HG03280 (cell line): ENCODE measurements at regions not wholly inside any gene's neighbourhood (a gene's known extent, or its start where the extent isn't known, plus 50 kb on each side); places are given as distances from the start of the nearest gene placed in this dataset.
"Not testable (repeated sequence)": the region's sequence is repeated elsewhere in the genome, so short reads cannot be mapped to it uniquely, and the experiment has no call there.

Source experiments
- ATAC-seq: cut with Tn5 transposase; IDR thresholded peaks from one replicate; pipeline ENCODE4 v1.9.1; 2021; ENCODE audit warnings: mild to moderate bottlenecking, moderate library complexity; ENCODE audit not compliant: unreplicated experiment

GRCh38 chr11:116326146-116326545 lies 446.6 kb downstream of the BUD13 start:
- no peak for ATAC-seq

- no peak for ATAC-seq
Observed at GRCh38 chr11:116325247-116325646, 447.5 kb downstream of the BUD13 start.

- not testable (repeated sequence) for ATAC-seq
Observed at GRCh38 chr11:116324077-116324476, 448.7 kb downstream of the BUD13 start.

- no peak for ATAC-seq
Observed at GRCh38 chr11:116317212-116317611, 455.6 kb downstream of the BUD13 start.

GRCh38 chr11:116314006-116314405 lies 458.8 kb downstream of the BUD13 start:
- no peak for ATAC-seq

- ATAC-seq: no peak
Observed at GRCh38 chr11:116312570-116313391, 460.0 kb downstream of the BUD13 start.

- ATAC-seq: no peak
Observed at GRCh38 chr11:116311206-116311605, 461.6 kb downstream of the BUD13 start.

- ATAC-seq: no peak
Observed at GRCh38 chr11:116310698-116311097, 462.1 kb downstream of the BUD13 start.

GRCh38 chr11:116310226-116310625 lies 462.6 kb downstream of the BUD13 start:
- ATAC-seq: no peak

- no peak for ATAC-seq
Observed at GRCh38 chr11:116309446-116309845, 463.3 kb downstream of the BUD13 start.

- ATAC-seq: no peak
Observed at GRCh38 chr11:116302756-116303155, 470.0 kb downstream of the BUD13 start.

GRCh38 chr11:116301141-116301540 lies 471.6 kb downstream of the BUD13 start:
- ATAC-seq: no peak

- no peak for ATAC-seq
Observed at GRCh38 chr11:116300232-116300631, 472.6 kb downstream of the BUD13 start.

GRCh38 chr11:116294630-116295029 lies 478.2 kb downstream of the BUD13 start:
- ATAC-seq: no peak

GRCh38 chr11:116287866-116288265 lies 484.9 kb downstream of the BUD13 start:
- no peak for ATAC-seq

GRCh38 chr11:116285026-116285425 lies 487.8 kb downstream of the BUD13 start:
- no peak for ATAC-seq

GRCh38 chr11:116283300-116283699 lies 489.5 kb downstream of the BUD13 start:
- ATAC-seq: no peak

GRCh38 chr11:116282481-116282880 lies 490.3 kb downstream of the BUD13 start:
- no peak for ATAC-seq

GRCh38 chr11:116281173-116282160 lies 491.3 kb downstream of the BUD13 start:
- ATAC-seq: no peak

- no peak for ATAC-seq
Observed at GRCh38 chr11:116279511-116279910, 493.3 kb downstream of the BUD13 start.

GRCh38 chr11:116278076-116278475 lies 494.7 kb downstream of the BUD13 start:
- ATAC-seq: no peak
